HFFc6 (cell line): ENCODE measurements at regions not wholly inside any gene's neighbourhood (a gene's known extent, or its start where the extent isn't known, plus 50 kb on each side); places are given as distances from the start of the nearest gene placed in this dataset.

Source experiments
- DNase-seq: peaks from one replicate; pipeline ENCODE4 v3.0.0-alpha.2; 2018
- H3K27ac Mint-ChIP-seq: 2 replicates; pipeline ENCODE4 v1.8.0; 2020; ENCODE audit warnings: mild to moderate bottlenecking, mixed read lengths
- H3K27me3 Mint-ChIP-seq: 2 replicates; pipeline ENCODE4 v1.8.0; 2021; ENCODE audit warnings: mild to moderate bottlenecking, moderate library complexity, mixed read lengths; ENCODE audit not compliant: insufficient read depth
- H3K36me3 Mint-ChIP-seq: 2 replicates; pipeline ENCODE4 v1.8.0; 2021; ENCODE audit warnings: low read depth, mixed read lengths
- H3K4me1 Mint-ChIP-seq: 2 replicates; pipeline ENCODE4 v1.8.0; 2020; ENCODE audit warnings: low read depth, mixed read lengths
- H3K4me3 Mint-ChIP-seq: 2 replicates; pipeline ENCODE4 v1.8.0; 2020; ENCODE audit warnings: mild to moderate bottlenecking, moderate library complexity, mixed read lengths
- H3K9me3 Mint-ChIP-seq: 2 replicates; pipeline ENCODE4 v1.8.0; 2020; ENCODE audit warnings: mild to moderate bottlenecking, mixed read lengths
- TF ChIP-seq, protein P1 (sequence below): fragments of 200-600 bp; sonication (generic); IDR thresholded peaks from 2 replicates; pipeline ENCODE4 v1.5.0; 2021; ENCODE audit warnings: antibody characterized with exemption, mild to moderate bottlenecking

DNA sequence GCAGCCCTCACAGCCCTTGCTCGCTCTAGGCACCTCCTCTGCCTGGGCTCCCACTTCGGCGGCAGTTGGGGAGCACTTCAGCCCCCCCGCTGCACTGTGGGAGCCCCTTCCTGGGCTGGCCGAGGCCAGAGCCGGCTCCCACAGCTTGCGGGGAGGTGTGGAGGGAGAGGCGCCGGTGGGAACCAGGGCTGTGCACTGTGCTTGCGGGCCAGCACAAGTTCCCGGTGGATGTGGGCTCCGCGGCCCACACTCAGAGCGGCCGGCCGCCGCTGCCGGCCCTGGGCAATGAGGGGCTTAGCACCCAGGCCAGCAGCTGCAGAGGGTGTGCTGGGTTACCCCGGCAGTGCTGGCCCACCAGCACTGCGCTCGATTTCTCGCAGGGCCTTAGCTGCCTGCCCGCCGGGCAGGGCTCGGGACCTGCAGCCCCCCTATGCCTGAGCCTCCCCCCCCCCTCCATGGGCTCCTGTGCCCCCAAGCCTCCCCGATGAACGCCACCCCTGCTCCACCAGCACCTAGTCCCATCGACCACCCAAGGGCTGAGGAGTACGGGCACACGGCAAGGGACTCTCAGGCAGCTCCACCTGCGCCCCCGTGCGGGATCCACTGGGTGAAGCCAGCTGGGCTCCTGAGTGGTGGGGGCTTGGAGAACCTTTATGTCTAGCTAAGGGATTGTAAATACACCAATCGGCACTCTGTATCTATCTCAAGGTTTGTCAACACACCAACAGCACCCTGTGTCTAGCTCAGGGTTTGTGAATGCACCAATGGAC lies 224.8 kb downstream of the ZNF608 start:
- no peaks in the 10 kb centered on the region; the same call in 1 of the 2 replicates for H3K9me3 Mint-ChIP-seq
- peaks cover 7% of the 10 kb centered on the region; the same call in 1 of the 2 replicates for H3K4me1 Mint-ChIP-seq
- no peak for DNase-seq
- TF ChIP-seq, protein P1, sequence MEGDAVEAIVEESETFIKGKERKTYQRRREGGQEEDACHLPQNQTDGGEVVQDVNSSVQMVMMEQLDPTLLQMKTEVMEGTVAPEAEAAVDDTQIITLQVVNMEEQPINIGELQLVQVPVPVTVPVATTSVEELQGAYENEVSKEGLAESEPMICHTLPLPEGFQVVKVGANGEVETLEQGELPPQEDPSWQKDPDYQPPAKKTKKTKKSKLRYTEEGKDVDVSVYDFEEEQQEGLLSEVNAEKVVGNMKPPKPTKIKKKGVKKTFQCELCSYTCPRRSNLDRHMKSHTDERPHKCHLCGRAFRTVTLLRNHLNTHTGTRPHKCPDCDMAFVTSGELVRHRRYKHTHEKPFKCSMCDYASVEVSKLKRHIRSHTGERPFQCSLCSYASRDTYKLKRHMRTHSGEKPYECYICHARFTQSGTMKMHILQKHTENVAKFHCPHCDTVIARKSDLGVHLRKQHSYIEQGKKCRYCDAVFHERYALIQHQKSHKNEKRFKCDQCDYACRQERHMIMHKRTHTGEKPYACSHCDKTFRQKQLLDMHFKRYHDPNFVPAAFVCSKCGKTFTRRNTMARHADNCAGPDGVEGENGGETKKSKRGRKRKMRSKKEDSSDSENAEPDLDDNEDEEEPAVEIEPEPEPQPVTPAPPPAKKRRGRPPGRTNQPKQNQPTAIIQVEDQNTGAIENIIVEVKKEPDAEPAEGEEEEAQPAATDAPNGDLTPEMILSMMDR: no peak
- H3K27me3 Mint-ChIP-seq: peaks cover 2% of the 10 kb centered on the region
- no peak overlapping the region for H3K27ac Mint-ChIP-seq
- no peaks in the 10 kb centered on the region for H3K36me3 Mint-ChIP-seq
- H3K4me3 Mint-ChIP-seq: no peak overlapping the region

DNA sequence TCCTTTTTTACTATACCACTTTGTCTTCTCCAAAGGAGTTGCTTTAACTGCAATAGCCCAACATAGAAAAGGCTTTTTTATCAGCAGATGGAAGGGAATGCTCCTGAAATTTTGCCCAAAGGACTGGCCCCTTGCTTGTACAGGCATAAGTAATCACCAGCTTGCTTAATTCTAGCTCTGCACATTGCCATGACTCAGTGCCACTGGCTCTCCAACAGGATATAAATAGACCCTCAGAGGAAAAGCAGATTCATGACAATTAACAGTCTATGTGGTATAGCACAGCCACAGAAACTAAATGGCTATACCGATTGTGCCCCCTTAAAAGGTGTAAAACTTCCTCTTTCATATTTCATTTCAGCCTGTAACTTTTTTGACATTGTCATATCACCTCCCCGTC lies 227.0 kb downstream of the ZNF608 start:
- Mint-ChIP-seq H3K4me1 (peaks cover 7% of the 10 kb centered on the region; the same call in 1 of the 2 replicates), H3K27me3 (peaks cover 2% of the 10 kb centered on the region), H3K36me3 (no peaks in the 10 kb centered on the region), H3K4me3 (no peak overlapping the region), H3K27ac (no peak overlapping the region), H3K9me3 (no peaks in the 10 kb centered on the region; the same call in 1 of the 2 replicates)
- DNase-seq: peak; percentile 42
- TF ChIP-seq, protein P1: no peak

DNA sequence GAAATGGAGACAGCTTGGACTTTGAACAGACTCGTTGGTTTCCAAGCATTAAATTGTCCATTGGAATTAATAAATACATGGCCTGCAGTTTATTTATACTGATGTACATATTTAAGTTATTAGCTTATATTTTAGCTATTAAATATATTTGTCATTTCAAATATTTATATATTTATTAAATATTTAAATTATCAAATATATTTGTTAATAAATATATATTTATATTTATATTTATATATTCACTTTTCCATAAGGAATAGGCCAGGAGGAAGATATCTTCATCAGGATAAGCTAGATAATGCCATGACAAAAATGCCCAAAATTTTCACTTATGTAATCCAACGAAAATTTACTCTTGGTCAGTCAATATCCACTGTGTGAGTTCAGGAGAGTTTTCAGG lies 229.9 kb downstream of the ZNF608 start:
- DNase-seq: no peak
- H3K27me3 Mint-ChIP-seq: no peaks in the 10 kb centered on the region; the same call in 1 of the 2 replicates
- H3K9me3 Mint-ChIP-seq: no peaks in the 10 kb centered on the region
- H3K36me3 Mint-ChIP-seq: no peaks in the 10 kb centered on the region
- peaks cover 7% of the 10 kb centered on the region; the same call in 1 of the 2 replicates for H3K4me1 Mint-ChIP-seq
- H3K4me3 Mint-ChIP-seq: no peak overlapping the region
- TF ChIP-seq, protein P1: no peak
- no peak overlapping the region for H3K27ac Mint-ChIP-seq

DNA sequence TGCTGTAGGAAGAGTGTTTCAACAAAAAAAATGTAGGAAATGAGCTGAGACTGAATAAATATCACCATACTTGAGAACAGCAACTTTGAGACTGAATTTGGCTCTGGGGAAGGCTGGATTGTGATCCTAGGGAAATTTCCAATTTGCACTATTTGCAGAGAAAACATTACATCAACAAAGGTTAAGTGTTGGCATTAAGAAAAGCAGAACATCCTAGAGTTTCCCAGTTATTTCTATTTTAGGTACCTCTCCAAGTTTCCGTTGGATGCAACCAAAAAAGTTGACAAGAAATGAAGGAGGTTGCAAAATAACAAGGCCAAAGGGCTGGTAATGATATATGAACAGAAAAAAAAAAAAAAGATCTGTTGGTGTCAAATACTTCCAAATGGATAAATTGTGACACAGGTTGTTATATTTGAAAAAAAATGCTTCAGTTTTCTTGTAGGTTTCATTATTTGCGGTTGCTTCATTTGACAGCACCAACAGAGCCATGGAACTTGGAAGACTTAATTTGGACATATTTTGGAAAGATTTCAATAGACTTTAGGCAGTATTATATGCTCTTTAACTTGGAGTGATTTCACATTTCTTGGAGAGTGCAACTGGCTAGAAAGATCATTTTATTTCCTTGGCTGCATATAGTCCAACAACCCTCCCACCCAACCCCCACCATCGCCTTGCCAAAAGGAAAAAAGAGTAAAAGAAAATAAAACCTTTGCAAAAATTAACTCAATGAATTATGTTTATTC lies 230.8 kb downstream of the ZNF608 start:
- Mint-ChIP-seq H3K4me3 (no peak overlapping the region), H3K4me1 (peaks cover 7% of the 10 kb centered on the region; the same call in 1 of the 2 replicates), H3K9me3 (no peaks in the 10 kb centered on the region), H3K27ac (no peak overlapping the region), H3K36me3 (no peaks in the 10 kb centered on the region), H3K27me3 (no peaks in the 10 kb centered on the region; the same call in 1 of the 2 replicates)
- TF ChIP-seq, protein P1: no peak
- no peak for DNase-seq

DNA sequence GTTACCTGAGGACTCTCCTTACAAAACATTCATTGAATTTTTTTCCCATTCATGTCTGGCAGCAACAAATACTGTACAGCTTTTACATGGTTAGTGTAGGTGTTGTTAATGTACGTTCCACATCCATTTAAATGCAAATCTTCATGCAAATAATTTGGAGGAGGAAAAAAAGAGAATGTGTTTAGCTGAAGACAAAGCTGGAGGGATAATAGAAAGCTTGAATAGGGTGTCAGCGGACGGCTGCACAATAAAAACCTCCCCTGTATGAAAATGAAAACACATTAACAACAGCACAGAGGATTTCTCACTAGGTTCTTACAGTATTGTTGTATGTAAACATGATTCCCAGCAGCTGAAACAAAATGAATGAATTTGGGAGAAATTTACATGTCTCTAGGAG lies 231.5 kb downstream of the ZNF608 start:
- Mint-ChIP-seq H3K27me3 (no peaks in the 10 kb centered on the region; the same call in 1 of the 2 replicates), H3K36me3 (no peaks in the 10 kb centered on the region), H3K4me3 (no peak overlapping the region), H3K9me3 (no peaks in the 10 kb centered on the region), H3K27ac (no peak overlapping the region), H3K4me1 (peaks cover 7% of the 10 kb centered on the region; the same call in 1 of the 2 replicates)
- TF ChIP-seq, protein P1: no peak
- DNase-seq: no peak
